ENCODE measurements at regions not wholly inside any gene's neighbourhood (a gene's known extent, or its start where the extent isn't known, plus 50 kb on each side); places are given as distances from the start of the nearest gene placed in this dataset.

GRCh38 chrX:109936114-109936513 is 66.8 kb upstream of the TMEM164 start:
- Mint-ChIP-seq H3K36me3 (ENCODE audit: insufficient read depth, unreplicated experiment) (no peaks in the 10 kb centered on the region), H3K9me3 (ENCODE audit: unreplicated experiment) (no peaks in the 10 kb centered on the region), H3K4me1 (ENCODE audit: low read depth, unreplicated experiment) (peaks cover 6% of the 10 kb centered on the region), H3K4me3 (ENCODE audit: unreplicated experiment) (no peak overlapping the region), H3K27ac (ENCODE audit: unreplicated experiment) (no peak overlapping the region), H3K27me3 (ENCODE audit: insufficient read depth, unreplicated experiment) (no peaks in the 10 kb centered on the region)
- ChIA-PET CTCF (no interaction called here), POLR2A (no interaction called here)
- Histone ChIP-seq H3K9me3 (no peaks in the 10 kb centered on the region), H3K27me3 (replicated peaks; ENCODE audit: control insufficient read depth, insufficient read depth, low read length) (no peaks in the 10 kb centered on the region), H3K4me3 (ENCODE audit: low read depth, low read length) (no peak overlapping the region), H3K4me1 (no peaks in the 10 kb centered on the region), H3K36me3 (ENCODE audit: control insufficient read depth, insufficient read depth, low read length) (no peaks in the 10 kb centered on the region)
- no peak for TF ChIP-seq CTCF (IDR thresholded peaks at IDR 0.05; ENCODE audit: insufficient read depth in 1 of 2, low read depth in 1 of 2, low read length in 1 of 2, severe bottlenecking in 1 of 2, unreplicated experiment in 1 of 2)
- DNase-seq = no peak
- no TSS peak for BruUV-seq (replicated peaks)
- intact Hi-C loops (cut with micrococcal nuclease; ENCODE audit: unreplicated experiment) = no loop called here

- no peaks in the 10 kb centered on the region for H3K27me3 Mint-ChIP-seq (ENCODE audit: insufficient read depth, unreplicated experiment)
- DNase-seq = no peak
- intact Hi-C loops (cut with micrococcal nuclease; ENCODE audit: unreplicated experiment) = no loop called here
- H3K4me1 Mint-ChIP-seq (ENCODE audit: low read depth, unreplicated experiment) = peaks cover 6% of the 10 kb centered on the region
- CTCF ChIA-PET = no interaction called here
- no peaks in the 10 kb centered on the region for H3K9me3 ChIP-seq
- no peak overlapping the region for H3K4me3 Mint-ChIP-seq (ENCODE audit: unreplicated experiment)
- no peaks in the 10 kb centered on the region for H3K9me3 Mint-ChIP-seq (ENCODE audit: unreplicated experiment)
- H3K4me3 ChIP-seq (ENCODE audit: low read depth, low read length) = no peak overlapping the region
- no peak overlapping the region for H3K27ac Mint-ChIP-seq (ENCODE audit: unreplicated experiment)
- no peak for TF ChIP-seq CTCF (IDR thresholded peaks at IDR 0.05; ENCODE audit: insufficient read depth in 1 of 2, low read depth in 1 of 2, low read length in 1 of 2, severe bottlenecking in 1 of 2, unreplicated experiment in 1 of 2)
- H3K36me3 Mint-ChIP-seq (ENCODE audit: insufficient read depth, unreplicated experiment) = no peaks in the 10 kb centered on the region
- BruUV-seq (replicated peaks) = no TSS peak
- no peaks in the 10 kb centered on the region for H3K4me1 ChIP-seq
- H3K36me3 ChIP-seq (ENCODE audit: control insufficient read depth, insufficient read depth, low read length) = no peaks in the 10 kb centered on the region
- POLR2A ChIA-PET = no interaction called here
- H3K27me3 ChIP-seq (replicated peaks; ENCODE audit: control insufficient read depth, insufficient read depth, low read length) = no peaks in the 10 kb centered on the region
Measured at GRCh38 chrX:109936598-109936997, 66.3 kb upstream of the TMEM164 start.

GRCh38 chrX:109939498-109939897 is 63.4 kb upstream of the TMEM164 start:
- no peaks in the 10 kb centered on the region for H3K9me3 Mint-ChIP-seq (ENCODE audit: unreplicated experiment)
- no peaks in the 10 kb centered on the region for H3K36me3 Mint-ChIP-seq (ENCODE audit: insufficient read depth, unreplicated experiment)
- DNase-seq = no peak
- POLR2A ChIA-PET = no interaction called here
- H3K36me3 ChIP-seq (ENCODE audit: control insufficient read depth, insufficient read depth, low read length) = no peaks in the 10 kb centered on the region
- no TSS peak for BruUV-seq (replicated peaks)
- H3K4me1 Mint-ChIP-seq (ENCODE audit: low read depth, unreplicated experiment) = peaks cover 2% of the 10 kb centered on the region
- no peak overlapping the region for H3K4me3 ChIP-seq (ENCODE audit: low read depth, low read length)
- CTCF ChIA-PET = no interaction called here
- H3K27me3 Mint-ChIP-seq (ENCODE audit: insufficient read depth, unreplicated experiment) = no peaks in the 10 kb centered on the region
- no peak for TF ChIP-seq CTCF (IDR thresholded peaks at IDR 0.05; ENCODE audit: insufficient read depth in 1 of 2, low read depth in 1 of 2, low read length in 1 of 2, severe bottlenecking in 1 of 2, unreplicated experiment in 1 of 2)
- H3K27me3 ChIP-seq (replicated peaks; ENCODE audit: control insufficient read depth, insufficient read depth, low read length) = no peaks in the 10 kb centered on the region
- no peaks in the 10 kb centered on the region for H3K4me1 ChIP-seq
- H3K4me3 Mint-ChIP-seq (ENCODE audit: unreplicated experiment) = no peak overlapping the region
- H3K27ac Mint-ChIP-seq (ENCODE audit: unreplicated experiment) = no peak overlapping the region
- H3K9me3 ChIP-seq = no peaks in the 10 kb centered on the region
- intact Hi-C loops (cut with micrococcal nuclease; ENCODE audit: unreplicated experiment) = no loop called here
